Mesothelial cell of epicardium (in vitro differentiated cells): ENCODE measurements at regions not wholly inside any gene's neighbourhood (a gene's known extent, or its start where the extent isn't known, plus 50 kb on each side); places are given as distances from the start of the nearest gene placed in this dataset.

Experiments used
- DNase-seq, 2 experiments: peaks; one replicate each; pipeline ENCODE4 v3.0.0; 2021; ENCODE audit warnings: low spot score in 2 of 2; ENCODE audit not compliant: unreplicated experiment in 2 of 2
- H3K27ac Mint-ChIP-seq: 2 replicates; pipeline ENCODE4 v1.8.0; 2021; ENCODE audit warnings: mixed read lengths
- H3K27me3 Mint-ChIP-seq: 2 replicates; pipeline ENCODE4 v1.8.0; 2021; ENCODE audit warnings: low read depth, mixed read lengths
- H3K36me3 Mint-ChIP-seq: 2 replicates; pipeline ENCODE4 v1.8.0; 2021; ENCODE audit warnings: mixed read lengths
- H3K4me1 Mint-ChIP-seq: 2 replicates; pipeline ENCODE4 v1.8.0; 2021; ENCODE audit warnings: mixed read lengths
- H3K4me3 Mint-ChIP-seq: 2 replicates; pipeline ENCODE4 v1.8.0; 2021; ENCODE audit warnings: mild to moderate bottlenecking, moderate library complexity, mixed read lengths
- H3K9me3 Mint-ChIP-seq: 2 replicates; pipeline ENCODE4 v1.8.0; 2021; ENCODE audit warnings: mixed read lengths
- CTCF ChIP-seq: fragments of 200-600 bp; sonication (generic); IDR thresholded peaks from one replicate; pipeline ENCODE4 v1.5.0; 2021; ENCODE audit warnings: antibody characterized with exemption; ENCODE audit not compliant: unreplicated experiment

- Mint-ChIP-seq H3K27me3 (no peaks in the 10 kb centered on the region), H3K27ac (peak overlapping the region; percentile 90), H3K4me3 (no peak overlapping the region), H3K4me1 (peaks cover 46% of the 10 kb centered on the region), H3K9me3 (no peaks in the 10 kb centered on the region), H3K36me3 (no peaks in the 10 kb centered on the region)
- no peak for TF ChIP-seq CTCF
- no peak for DNase-seq
Observed at GRCh38 chr17:69717819-69718218, 303.3 kb downstream of the MAP2K6 start.

DNA sequence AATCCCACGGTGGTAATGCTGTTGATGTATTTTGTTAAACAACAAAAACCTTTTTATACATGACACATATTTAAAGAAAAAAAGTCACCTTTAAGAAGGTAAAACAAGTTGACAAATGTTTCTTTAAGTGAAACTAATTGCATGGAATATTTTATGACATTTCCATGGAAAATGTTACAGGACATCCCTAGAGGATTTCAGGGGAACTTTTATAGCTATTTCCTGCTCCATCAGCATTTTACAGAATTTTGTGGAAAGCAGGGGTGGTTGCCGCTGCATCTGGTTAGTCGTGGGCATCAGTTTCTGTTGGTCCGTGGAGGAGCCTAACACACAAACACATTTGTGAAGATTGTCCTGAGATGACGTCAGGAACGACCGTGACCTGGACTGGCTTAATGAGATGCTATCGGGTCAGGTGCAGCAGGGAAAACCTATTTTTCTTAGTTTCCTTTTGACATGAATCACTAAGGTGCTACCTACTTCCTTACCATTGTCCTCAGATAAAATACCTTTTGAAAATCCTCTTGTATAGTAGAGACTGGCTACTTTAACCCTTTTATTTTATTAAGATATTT lies 305.1 kb downstream of the MAP2K6 start:
- Mint-ChIP-seq H3K9me3 (no peaks in the 10 kb centered on the region), H3K36me3 (no peaks in the 10 kb centered on the region), H3K4me1 (peaks cover 37% of the 10 kb centered on the region), H3K27ac (no peak overlapping the region), H3K4me3 (no peak overlapping the region), H3K27me3 (no peaks in the 10 kb centered on the region)
- TF ChIP-seq CTCF, result no peak
- no peak for DNase-seq

- no peak for DNase-seq
- H3K4me1 Mint-ChIP-seq, result peaks cover 13% of the 10 kb centered on the region
- H3K27me3 Mint-ChIP-seq, result no peaks in the 10 kb centered on the region
- no peaks in the 10 kb centered on the region for H3K36me3 Mint-ChIP-seq
- TF ChIP-seq CTCF, result no peak
- no peak overlapping the region for H3K27ac Mint-ChIP-seq
- no peaks in the 10 kb centered on the region for H3K9me3 Mint-ChIP-seq
- H3K4me3 Mint-ChIP-seq, result no peak overlapping the region
Observed at GRCh38 chr17:69722518-69722917, 308.0 kb downstream of the MAP2K6 start.

DNA sequence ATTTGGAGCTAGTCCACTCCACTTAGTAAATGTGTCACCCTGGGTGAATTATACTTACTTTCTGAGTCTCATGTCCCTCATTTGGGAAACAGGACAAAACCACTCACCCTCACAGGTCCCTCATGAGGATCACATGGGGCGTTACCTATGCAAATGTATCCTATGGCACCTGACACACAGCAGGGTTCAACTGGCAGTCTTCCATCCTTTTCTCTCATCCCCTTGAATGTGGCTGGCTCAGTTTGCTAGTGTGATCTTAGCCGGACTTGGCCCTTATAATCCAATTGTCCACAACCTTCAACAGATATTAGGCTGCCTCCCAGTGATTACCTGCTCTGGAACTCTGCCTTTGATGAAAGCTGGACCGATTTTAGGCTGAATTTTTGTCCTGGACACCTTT lies 308.8 kb downstream of the MAP2K6 start:
- Mint-ChIP-seq H3K4me1 (peaks cover 7% of the 10 kb centered on the region), H3K27me3 (no peaks in the 10 kb centered on the region), H3K4me3 (no peak overlapping the region), H3K27ac (no peak overlapping the region), H3K9me3 (no peaks in the 10 kb centered on the region), H3K36me3 (no peaks in the 10 kb centered on the region)
- no peak for TF ChIP-seq CTCF
- DNase-seq, result no peak

- Mint-ChIP-seq H3K36me3 (no peaks in the 10 kb centered on the region), H3K4me3 (no peak overlapping the region), H3K27me3 (no peaks in the 10 kb centered on the region), H3K9me3 (no peaks in the 10 kb centered on the region), H3K4me1 (peaks cover 7% of the 10 kb centered on the region), H3K27ac (no peak overlapping the region)
- no peak for DNase-seq
- TF ChIP-seq CTCF, result no peak
Observed at GRCh38 chr17:69723741-69724140, 309.2 kb downstream of the MAP2K6 start.

DNA sequence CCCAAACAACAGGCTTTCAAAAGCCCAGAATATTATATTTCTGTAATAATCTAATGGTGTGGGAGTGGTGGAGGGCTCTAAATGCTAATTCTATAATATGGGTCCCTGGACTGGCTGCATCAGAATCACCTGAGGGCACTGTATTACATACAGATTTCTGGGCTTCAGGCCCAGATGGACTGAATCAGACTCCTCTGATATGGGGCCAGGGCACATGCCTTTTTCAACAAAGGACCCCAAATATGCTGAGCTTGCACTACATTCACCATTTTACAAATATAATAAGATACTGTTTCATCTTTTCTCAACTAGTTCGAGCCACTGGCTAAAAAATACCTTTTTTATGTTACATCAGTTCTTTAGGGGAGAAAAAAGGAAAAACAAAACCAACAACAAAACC lies 309.7 kb downstream of the MAP2K6 start:
- Mint-ChIP-seq H3K4me1 (peaks cover 9% of the 10 kb centered on the region), H3K4me3 (no peak overlapping the region), H3K9me3 (no peaks in the 10 kb centered on the region), H3K36me3 (no peaks in the 10 kb centered on the region), H3K27me3 (no peaks in the 10 kb centered on the region), H3K27ac (no peak overlapping the region)
- DNase-seq, result no peak
- TF ChIP-seq CTCF, result no peak
